WTC11 (cell line): ENCODE measurements at regions not wholly inside any gene's neighbourhood (a gene's known extent, or its start where the extent isn't known, plus 50 kb on each side); places are given as distances from the start of the nearest gene placed in this dataset.

ENCODE experiments used
- ATAC-seq: fragments of 200-7000 bp; cut with Tn5 transposase; 2 replicates; pipeline ENCODE4 v1.10.0; 2021; ENCODE audit warnings: mild to moderate bottlenecking, moderate library complexity
- CTCF ChIA-PET: fragments of 300-600 bp; sonication (Branson Sonifier 250); formaldehyde crosslinking; loops from one replicate; lab custom pipeline; 2021; ENCODE audit warnings: antibody characterized with exemption; lab: Charles Lee
- POLR2A ChIA-PET: fragments of 350-600 bp; sonication (Branson Sonifier 250); formaldehyde crosslinking; loops from one replicate; lab custom pipeline; 2021; ENCODE audit warnings: antibody characterized with exemption; lab: Charles Lee
- DNase-seq: peaks from one replicate; pipeline ENCODE4 v3.0.0; 2021; ENCODE audit warnings: low spot score
- H3K27ac Mint-ChIP-seq: 2 replicates; pipeline ENCODE4 v1.8.0; 2021; ENCODE audit warnings: mixed read lengths
- H3K27me3 Mint-ChIP-seq: 2 replicates; pipeline ENCODE4 v1.8.0; 2021; ENCODE audit warnings: low read depth, mild to moderate bottlenecking, moderate library complexity, mixed read lengths
- H3K36me3 Mint-ChIP-seq: 2 replicates; pipeline ENCODE4 v1.8.0; 2021; ENCODE audit warnings: mixed read lengths
- H3K4me1 Mint-ChIP-seq: 2 replicates; pipeline ENCODE4 v1.8.0; 2022; ENCODE audit warnings: mixed read lengths
- H3K4me3 Mint-ChIP-seq: 2 replicates; pipeline ENCODE4 v1.8.0; 2021; ENCODE audit warnings: mild to moderate bottlenecking, moderate library complexity, mixed read lengths
- H3K9me3 Mint-ChIP-seq: 2 replicates; pipeline ENCODE4 v1.8.0; 2021; ENCODE audit warnings: mixed read lengths
- EMX1 ChIP-seq: fragments of 250-450 bp; sonication (Bioruptor Pico); IDR thresholded peaks from 2 replicates; pipeline ENCODE4 v1.8.0; 2021; ENCODE audit warnings: mild to moderate bottlenecking
- FOXJ3 ChIP-seq: sonication (generic); formaldehyde crosslinking; IDR thresholded peaks from 2 replicates; pipeline ENCODE4 v1.9.0; 2021; ENCODE audit warnings: missing genetic modification reagents, mild to moderate bottlenecking, borderline replicate concordance
- FOXP1 ChIP-seq: sonication (generic); formaldehyde crosslinking; IDR thresholded peaks from 2 replicates; pipeline ENCODE4 v1.8.0; 2022; ENCODE audit warnings: missing genetic modification reagents, mild to moderate bottlenecking, moderate library complexity, borderline replicate concordance
- HMGA2 ChIP-seq: fragments of 250-450 bp; sonication (Bioruptor Pico); IDR thresholded peaks from 2 replicates; pipeline ENCODE4 v1.4.0; 2021; ENCODE audit warnings: mild to moderate bottlenecking, moderate library complexity
- IRF2 ChIP-seq: sonication (generic); formaldehyde crosslinking; IDR thresholded peaks from 2 replicates; pipeline ENCODE4 v1.8.0; 2022; ENCODE audit warnings: low read depth, missing genetic modification reagents, borderline replicate concordance
- MYBL2 ChIP-seq: sonication (generic); formaldehyde crosslinking; IDR thresholded peaks from 2 replicates; pipeline ENCODE4 v1.8.1; 2023; ENCODE audit warnings: mild to moderate bottlenecking, moderate library complexity, missing genetic modification reagents
- NFATC4 ChIP-seq: fragments of 250-450 bp; sonication (Bioruptor Pico); IDR thresholded peaks from 2 replicates; pipeline ENCODE4 v1.9.0; 2021; ENCODE audit warnings: mild to moderate bottlenecking
- NR1H2 ChIP-seq: sonication (generic); formaldehyde crosslinking; IDR thresholded peaks from 2 replicates; pipeline ENCODE4 v1.9.0; 2021; ENCODE audit warnings: mild to moderate bottlenecking, moderate library complexity, missing genetic modification reagents
- SP1 ChIP-seq: sonication (generic); formaldehyde crosslinking; conservative IDR thresholded peaks from 2 replicates; pipeline ENCODE4 v1.8.1; 2022; ENCODE audit warnings: missing genetic modification reagents
- TCF7 ChIP-seq: sonication (generic); formaldehyde crosslinking; IDR thresholded peaks from 2 replicates; pipeline ENCODE4 v1.8.0; 2022; ENCODE audit warnings: mild to moderate bottlenecking, low read depth, missing genetic modification reagents, moderate library complexity
- TEAD4 ChIP-seq: sonication (generic); formaldehyde crosslinking; IDR thresholded peaks from 2 replicates; pipeline ENCODE4 v1.8.0; 2022; ENCODE audit warnings: mild to moderate bottlenecking, missing genetic modification reagents
- ZNF232 ChIP-seq: sonication (generic); formaldehyde crosslinking; IDR thresholded peaks from 2 replicates; pipeline ENCODE4 v1.8.0; 2022; ENCODE audit warnings: mild to moderate bottlenecking, missing genetic modification reagents
- ZNF396 ChIP-seq: fragments of 250-450 bp; sonication (Bioruptor Pico); IDR thresholded peaks from 2 replicates; pipeline ENCODE4 v1.8.0; 2021; ENCODE audit warnings: mild to moderate bottlenecking, moderate library complexity, borderline replicate concordance
- TF ChIP-seq, protein P1 (sequence below): sonication (generic); formaldehyde crosslinking; IDR thresholded peaks from 2 replicates; pipeline ENCODE4 v1.8.1; 2022; ENCODE audit warnings: low read depth, missing genetic modification reagents, borderline replicate concordance
- TF ChIP-seq, protein P2 (sequence below): sonication (generic); formaldehyde crosslinking; IDR thresholded peaks from 2 replicates; pipeline ENCODE4 v1.8.1; 2022; ENCODE audit warnings: mild to moderate bottlenecking, missing genetic modification reagents, moderate library complexity, borderline replicate concordance
- TF ChIP-seq, protein P3 (sequence below): fragments of 250-450 bp; sonication (Bioruptor Pico); conservative IDR thresholded peaks from 2 replicates; pipeline ENCODE4 v1.9.0; 2021; ENCODE audit warnings: mild to moderate bottlenecking
- TF ChIP-seq, protein P4 (sequence below): fragments of 250-450 bp; sonication (Bioruptor Pico); IDR thresholded peaks from 2 replicates; pipeline ENCODE4 v1.9.0; 2021; ENCODE audit warnings: mild to moderate bottlenecking, borderline replicate concordance
- TF ChIP-seq, protein P5 (sequence below): sonication (generic); formaldehyde crosslinking; IDR thresholded peaks from 2 replicates; pipeline ENCODE4 v1.8.0; 2022; ENCODE audit warnings: mild to moderate bottlenecking, missing genetic modification reagents
- TF ChIP-seq, protein P6 (sequence below): sonication (generic); formaldehyde crosslinking; IDR thresholded peaks from 2 replicates; pipeline ENCODE4 v1.8.0; 2023; ENCODE audit warnings: mild to moderate bottlenecking, missing genetic modification reagents
- TF ChIP-seq, protein P7 (sequence below): sonication (generic); formaldehyde crosslinking; IDR thresholded peaks from 2 replicates; pipeline ENCODE4 v1.8.1; 2022; ENCODE audit warnings: missing genetic modification reagents, borderline replicate concordance
- TF ChIP-seq, protein P8 (sequence below): fragments of 200-600 bp; IDR thresholded peaks from 2 replicates; pipeline ENCODE4 v1.8.0; 2022; ENCODE audit warnings: antibody characterized with exemption

DNA sequence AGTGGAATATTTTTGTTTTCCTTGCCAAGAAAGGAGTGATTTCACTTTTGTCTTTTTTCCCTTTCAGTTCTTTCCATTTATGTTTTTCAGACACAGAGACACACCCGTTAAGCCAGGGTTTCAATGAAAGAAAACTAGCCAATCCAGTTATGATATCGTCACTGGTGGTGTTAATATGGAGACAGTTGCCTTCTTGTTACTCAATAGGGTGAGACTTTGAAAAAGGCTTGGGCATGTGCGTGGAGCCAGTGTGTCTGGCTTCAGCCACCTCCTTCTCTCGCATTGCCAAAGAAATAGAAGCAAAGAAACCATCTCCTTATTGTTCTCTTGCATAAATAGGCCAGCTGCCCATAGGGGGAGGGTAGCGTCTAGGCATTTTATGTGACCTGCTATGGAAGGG, 84.1 kb upstream of the DLX6 start (continued):
- TF ChIP-seq, protein P1, sequence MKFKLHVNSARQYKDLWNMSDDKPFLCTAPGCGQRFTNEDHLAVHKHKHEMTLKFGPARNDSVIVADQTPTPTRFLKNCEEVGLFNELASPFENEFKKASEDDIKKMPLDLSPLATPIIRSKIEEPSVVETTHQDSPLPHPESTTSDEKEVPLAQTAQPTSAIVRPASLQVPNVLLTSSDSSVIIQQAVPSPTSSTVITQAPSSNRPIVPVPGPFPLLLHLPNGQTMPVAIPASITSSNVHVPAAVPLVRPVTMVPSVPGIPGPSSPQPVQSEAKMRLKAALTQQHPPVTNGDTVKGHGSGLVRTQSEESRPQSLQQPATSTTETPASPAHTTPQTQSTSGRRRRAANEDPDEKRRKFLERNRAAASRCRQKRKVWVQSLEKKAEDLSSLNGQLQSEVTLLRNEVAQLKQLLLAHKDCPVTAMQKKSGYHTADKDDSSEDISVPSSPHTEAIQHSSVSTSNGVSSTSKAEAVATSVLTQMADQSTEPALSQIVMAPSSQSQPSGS, result no peak
- TF ChIP-seq, protein P2, sequence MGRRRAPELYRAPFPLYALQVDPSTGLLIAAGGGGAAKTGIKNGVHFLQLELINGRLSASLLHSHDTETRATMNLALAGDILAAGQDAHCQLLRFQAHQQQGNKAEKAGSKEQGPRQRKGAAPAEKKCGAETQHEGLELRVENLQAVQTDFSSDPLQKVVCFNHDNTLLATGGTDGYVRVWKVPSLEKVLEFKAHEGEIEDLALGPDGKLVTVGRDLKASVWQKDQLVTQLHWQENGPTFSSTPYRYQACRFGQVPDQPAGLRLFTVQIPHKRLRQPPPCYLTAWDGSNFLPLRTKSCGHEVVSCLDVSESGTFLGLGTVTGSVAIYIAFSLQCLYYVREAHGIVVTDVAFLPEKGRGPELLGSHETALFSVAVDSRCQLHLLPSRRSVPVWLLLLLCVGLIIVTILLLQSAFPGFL (CRISPR knock-in tag), result no peak
- TF ChIP-seq IRF2 (CRISPR knock-in tag) (no peak), TEAD4 (CRISPR knock-in tag) (no peak), ZNF232 (CRISPR knock-in tag) (no peak), EMX1 (CRISPR knock-in tag) (no peak), HMGA2 (CRISPR knock-in tag) (no peak), FOXP1 (no peak)
- TF ChIP-seq, protein P3, sequence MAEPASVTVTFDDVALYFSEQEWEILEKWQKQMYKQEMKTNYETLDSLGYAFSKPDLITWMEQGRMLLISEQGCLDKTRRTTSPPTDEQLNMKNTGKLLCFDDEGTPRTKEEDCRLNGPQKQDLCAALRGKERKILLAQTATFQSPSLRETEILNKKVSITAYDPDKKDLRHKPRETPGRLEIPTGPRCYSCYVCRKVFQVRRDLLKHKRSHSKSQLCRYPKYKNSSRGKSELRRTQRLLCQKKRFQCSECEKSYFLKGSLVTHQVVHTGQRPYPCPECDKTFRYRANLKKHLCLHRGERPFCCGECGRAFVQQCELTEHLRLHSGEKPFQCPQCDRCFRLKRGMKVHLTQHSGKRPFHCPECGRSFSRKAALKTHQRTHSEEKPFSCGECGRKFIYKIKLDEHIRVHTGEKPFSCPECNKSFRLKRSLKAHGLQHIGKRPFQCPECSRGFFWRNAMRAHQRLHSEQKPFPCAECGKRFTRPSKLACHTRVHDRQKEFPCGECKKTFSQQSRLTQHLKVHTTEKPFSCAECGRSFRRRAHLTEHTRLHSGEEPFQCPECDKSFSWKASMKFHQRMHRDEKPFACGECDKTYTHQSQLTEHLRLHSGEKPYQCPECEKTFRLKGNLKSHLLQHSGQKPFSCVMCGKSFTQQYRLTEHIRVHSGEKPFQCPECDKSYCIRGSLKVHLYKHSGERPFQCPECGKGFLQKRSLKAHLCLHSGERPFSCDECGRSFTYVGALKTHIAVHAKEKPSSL (CRISPR knock-in tag), result no peak
- TF ChIP-seq, protein P4, sequence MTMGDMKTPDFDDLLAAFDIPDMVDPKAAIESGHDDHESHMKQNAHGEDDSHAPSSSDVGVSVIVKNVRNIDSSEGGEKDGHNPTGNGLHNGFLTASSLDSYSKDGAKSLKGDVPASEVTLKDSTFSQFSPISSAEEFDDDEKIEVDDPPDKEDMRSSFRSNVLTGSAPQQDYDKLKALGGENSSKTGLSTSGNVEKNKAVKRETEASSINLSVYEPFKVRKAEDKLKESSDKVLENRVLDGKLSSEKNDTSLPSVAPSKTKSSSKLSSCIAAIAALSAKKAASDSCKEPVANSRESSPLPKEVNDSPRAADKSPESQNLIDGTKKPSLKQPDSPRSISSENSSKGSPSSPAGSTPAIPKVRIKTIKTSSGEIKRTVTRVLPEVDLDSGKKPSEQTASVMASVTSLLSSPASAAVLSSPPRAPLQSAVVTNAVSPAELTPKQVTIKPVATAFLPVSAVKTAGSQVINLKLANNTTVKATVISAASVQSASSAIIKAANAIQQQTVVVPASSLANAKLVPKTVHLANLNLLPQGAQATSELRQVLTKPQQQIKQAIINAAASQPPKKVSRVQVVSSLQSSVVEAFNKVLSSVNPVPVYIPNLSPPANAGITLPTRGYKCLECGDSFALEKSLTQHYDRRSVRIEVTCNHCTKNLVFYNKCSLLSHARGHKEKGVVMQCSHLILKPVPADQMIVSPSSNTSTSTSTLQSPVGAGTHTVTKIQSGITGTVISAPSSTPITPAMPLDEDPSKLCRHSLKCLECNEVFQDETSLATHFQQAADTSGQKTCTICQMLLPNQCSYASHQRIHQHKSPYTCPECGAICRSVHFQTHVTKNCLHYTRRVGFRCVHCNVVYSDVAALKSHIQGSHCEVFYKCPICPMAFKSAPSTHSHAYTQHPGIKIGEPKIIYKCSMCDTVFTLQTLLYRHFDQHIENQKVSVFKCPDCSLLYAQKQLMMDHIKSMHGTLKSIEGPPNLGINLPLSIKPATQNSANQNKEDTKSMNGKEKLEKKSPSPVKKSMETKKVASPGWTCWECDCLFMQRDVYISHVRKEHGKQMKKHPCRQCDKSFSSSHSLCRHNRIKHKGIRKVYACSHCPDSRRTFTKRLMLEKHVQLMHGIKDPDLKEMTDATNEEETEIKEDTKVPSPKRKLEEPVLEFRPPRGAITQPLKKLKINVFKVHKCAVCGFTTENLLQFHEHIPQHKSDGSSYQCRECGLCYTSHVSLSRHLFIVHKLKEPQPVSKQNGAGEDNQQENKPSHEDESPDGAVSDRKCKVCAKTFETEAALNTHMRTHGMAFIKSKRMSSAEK (CRISPR knock-in tag), result no peak
- TF ChIP-seq, protein P5, sequence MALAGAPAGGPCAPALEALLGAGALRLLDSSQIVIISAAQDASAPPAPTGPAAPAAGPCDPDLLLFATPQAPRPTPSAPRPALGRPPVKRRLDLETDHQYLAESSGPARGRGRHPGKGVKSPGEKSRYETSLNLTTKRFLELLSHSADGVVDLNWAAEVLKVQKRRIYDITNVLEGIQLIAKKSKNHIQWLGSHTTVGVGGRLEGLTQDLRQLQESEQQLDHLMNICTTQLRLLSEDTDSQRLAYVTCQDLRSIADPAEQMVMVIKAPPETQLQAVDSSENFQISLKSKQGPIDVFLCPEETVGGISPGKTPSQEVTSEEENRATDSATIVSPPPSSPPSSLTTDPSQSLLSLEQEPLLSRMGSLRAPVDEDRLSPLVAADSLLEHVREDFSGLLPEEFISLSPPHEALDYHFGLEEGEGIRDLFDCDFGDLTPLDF, result no peak

DNA sequence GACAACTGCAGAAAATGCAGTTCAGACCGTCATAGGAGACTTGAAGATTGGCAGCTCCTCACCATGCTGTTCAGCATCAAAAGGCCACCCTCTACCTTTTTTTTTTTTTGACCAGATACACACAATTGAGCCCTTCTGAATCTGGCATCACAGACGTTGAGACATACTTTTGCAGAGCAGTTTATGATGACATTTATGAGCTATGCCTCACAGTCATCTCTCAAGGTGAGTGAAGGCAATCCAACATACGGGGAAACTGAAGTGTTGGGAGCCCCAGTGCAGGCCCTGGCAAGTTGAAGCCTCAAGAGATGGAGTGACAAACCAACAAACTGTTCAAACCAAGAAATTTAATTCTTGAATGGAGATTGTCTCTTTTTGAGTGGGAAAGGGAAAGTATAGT, 83.6 kb upstream of the DLX6 start:
- POLR2A ChIA-PET, result no interaction called here
- ATAC-seq, result no peak
- peaks cover 19% of the 10 kb centered on the region for H3K4me1 Mint-ChIP-seq
- H3K9me3 Mint-ChIP-seq, result peaks cover 3% of the 10 kb centered on the region; the same call in 1 of the 2 replicates
- no peak overlapping the region for H3K27ac Mint-ChIP-seq
- CTCF ChIA-PET, result no interaction called here
- DNase-seq, result no peak
- H3K36me3 Mint-ChIP-seq, result no peaks in the 10 kb centered on the region
- no peak overlapping the region for H3K4me3 Mint-ChIP-seq
- H3K27me3 Mint-ChIP-seq, result peaks cover 6% of the 10 kb centered on the region
- TF ChIP-seq, protein P6, sequence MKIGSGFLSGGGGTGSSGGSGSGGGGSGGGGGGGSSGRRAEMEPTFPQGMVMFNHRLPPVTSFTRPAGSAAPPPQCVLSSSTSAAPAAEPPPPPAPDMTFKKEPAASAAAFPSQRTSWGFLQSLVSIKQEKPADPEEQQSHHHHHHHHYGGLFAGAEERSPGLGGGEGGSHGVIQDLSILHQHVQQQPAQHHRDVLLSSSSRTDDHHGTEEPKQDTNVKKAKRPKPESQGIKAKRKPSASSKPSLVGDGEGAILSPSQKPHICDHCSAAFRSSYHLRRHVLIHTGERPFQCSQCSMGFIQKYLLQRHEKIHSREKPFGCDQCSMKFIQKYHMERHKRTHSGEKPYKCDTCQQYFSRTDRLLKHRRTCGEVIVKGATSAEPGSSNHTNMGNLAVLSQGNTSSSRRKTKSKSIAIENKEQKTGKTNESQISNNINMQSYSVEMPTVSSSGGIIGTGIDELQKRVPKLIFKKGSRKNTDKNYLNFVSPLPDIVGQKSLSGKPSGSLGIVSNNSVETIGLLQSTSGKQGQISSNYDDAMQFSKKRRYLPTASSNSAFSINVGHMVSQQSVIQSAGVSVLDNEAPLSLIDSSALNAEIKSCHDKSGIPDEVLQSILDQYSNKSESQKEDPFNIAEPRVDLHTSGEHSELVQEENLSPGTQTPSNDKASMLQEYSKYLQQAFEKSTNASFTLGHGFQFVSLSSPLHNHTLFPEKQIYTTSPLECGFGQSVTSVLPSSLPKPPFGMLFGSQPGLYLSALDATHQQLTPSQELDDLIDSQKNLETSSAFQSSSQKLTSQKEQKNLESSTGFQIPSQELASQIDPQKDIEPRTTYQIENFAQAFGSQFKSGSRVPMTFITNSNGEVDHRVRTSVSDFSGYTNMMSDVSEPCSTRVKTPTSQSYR, result no peak
- TF ChIP-seq NFATC4 (CRISPR knock-in tag) (no peak), FOXP1 (no peak), NR1H2 (CRISPR knock-in tag) (no peak), TCF7 (CRISPR knock-in tag) (no peak), MYBL2 (no peak), ZNF396 (CRISPR knock-in tag) (no peak), SP1 (CRISPR knock-in tag) (no peak), FOXJ3 (CRISPR knock-in tag) (no peak)
- TF ChIP-seq, protein P7, sequence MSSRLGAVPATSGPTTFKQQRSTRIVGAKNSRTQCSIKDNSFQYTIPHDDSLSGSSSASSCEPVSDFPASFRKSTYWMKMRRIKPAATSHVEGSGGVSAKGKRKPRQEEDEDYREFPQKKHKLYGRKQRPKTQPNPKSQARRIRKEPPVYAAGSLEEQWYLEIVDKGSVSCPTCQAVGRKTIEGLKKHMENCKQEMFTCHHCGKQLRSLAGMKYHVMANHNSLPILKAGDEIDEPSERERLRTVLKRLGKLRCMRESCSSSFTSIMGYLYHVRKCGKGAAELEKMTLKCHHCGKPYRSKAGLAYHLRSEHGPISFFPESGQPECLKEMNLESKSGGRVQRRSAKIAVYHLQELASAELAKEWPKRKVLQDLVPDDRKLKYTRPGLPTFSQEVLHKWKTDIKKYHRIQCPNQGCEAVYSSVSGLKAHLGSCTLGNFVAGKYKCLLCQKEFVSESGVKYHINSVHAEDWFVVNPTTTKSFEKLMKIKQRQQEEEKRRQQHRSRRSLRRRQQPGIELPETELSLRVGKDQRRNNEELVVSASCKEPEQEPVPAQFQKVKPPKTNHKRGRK (CRISPR knock-in tag), result no peak
- TF ChIP-seq, protein P8, sequence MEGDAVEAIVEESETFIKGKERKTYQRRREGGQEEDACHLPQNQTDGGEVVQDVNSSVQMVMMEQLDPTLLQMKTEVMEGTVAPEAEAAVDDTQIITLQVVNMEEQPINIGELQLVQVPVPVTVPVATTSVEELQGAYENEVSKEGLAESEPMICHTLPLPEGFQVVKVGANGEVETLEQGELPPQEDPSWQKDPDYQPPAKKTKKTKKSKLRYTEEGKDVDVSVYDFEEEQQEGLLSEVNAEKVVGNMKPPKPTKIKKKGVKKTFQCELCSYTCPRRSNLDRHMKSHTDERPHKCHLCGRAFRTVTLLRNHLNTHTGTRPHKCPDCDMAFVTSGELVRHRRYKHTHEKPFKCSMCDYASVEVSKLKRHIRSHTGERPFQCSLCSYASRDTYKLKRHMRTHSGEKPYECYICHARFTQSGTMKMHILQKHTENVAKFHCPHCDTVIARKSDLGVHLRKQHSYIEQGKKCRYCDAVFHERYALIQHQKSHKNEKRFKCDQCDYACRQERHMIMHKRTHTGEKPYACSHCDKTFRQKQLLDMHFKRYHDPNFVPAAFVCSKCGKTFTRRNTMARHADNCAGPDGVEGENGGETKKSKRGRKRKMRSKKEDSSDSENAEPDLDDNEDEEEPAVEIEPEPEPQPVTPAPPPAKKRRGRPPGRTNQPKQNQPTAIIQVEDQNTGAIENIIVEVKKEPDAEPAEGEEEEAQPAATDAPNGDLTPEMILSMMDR, result no peak
